OCI-LY1 (cell line): ENCODE measurements at regions not wholly inside any gene's neighbourhood (a gene's known extent, or its start where the extent isn't known, plus 50 kb on each side); places are given as distances from the start of the nearest gene placed in this dataset.

Experiments used
- H2AFZ ChIP-seq: fragments of 200-600 bp; sonication (generic), shearing (Covaris generic); 2 replicates; pipeline ENCODE4 v1.6.0; 2014; ENCODE audit warnings: antibody characterized with exemption, mild to moderate bottlenecking, low read length
- H3F3A ChIP-seq: fragments of 200-600 bp; sonication (generic), shearing (Covaris generic); 2 replicates; pipeline ENCODE4 v1.6.0; 2014; ENCODE audit warnings: mild to moderate bottlenecking, antibody characterized with exemption, low read length, moderate library complexity; ENCODE audit not compliant: insufficient read depth
- H3K27ac ChIP-seq: fragments of 200-600 bp; sonication (generic); 2 replicates; pipeline ENCODE4 v1.5.1; 2014; ENCODE audit warnings: low read length, mixed run types, mild to moderate bottlenecking, low read depth; ENCODE audit not compliant: poor library complexity, severe bottlenecking
- H3K27me3 ChIP-seq: fragments of 200-600 bp; sonication (generic); 2 replicates; pipeline ENCODE4 v1.6.0; 2014; ENCODE audit warnings: antibody characterized with exemption, mild to moderate bottlenecking, low read length, moderate library complexity; ENCODE audit not compliant: insufficient read depth
- H3K36me3 ChIP-seq: fragments of 200-600 bp; sonication (generic); 2 replicates; pipeline ENCODE4 v1.6.1; 2014; ENCODE audit warnings: mild to moderate bottlenecking, antibody characterized with exemption, low read length, moderate library complexity, mixed read lengths; ENCODE audit not compliant: insufficient read depth
- H3K4me1 ChIP-seq: fragments of 200-600 bp; sonication (generic); 2 replicates; pipeline ENCODE4 v1.5.1; 2014; ENCODE audit warnings: mild to moderate bottlenecking, low read length, moderate library complexity; ENCODE audit not compliant: insufficient read depth, severe bottlenecking
- H3K4me2 ChIP-seq: fragments of 200-600 bp; sonication (generic), shearing (Covaris generic); 2 replicates; pipeline ENCODE4 v1.6.1; 2014; ENCODE audit warnings: low read length
- H3K4me3 ChIP-seq: fragments of 200-600 bp; sonication (generic); 2 replicates; pipeline ENCODE4 v1.5.1; 2014; ENCODE audit warnings: low read length, low read depth, mild to moderate bottlenecking, mixed read lengths; ENCODE audit not compliant: poor library complexity, severe bottlenecking
- H3K79me2 ChIP-seq: fragments of 200-600 bp; shearing (Covaris generic); 2 replicates; pipeline ENCODE4 v1.6.1; 2016; ENCODE audit warnings: mixed run types, low read length, mixed read lengths; ENCODE audit not compliant: insufficient read depth
- H3K9ac ChIP-seq: fragments of 200-600 bp; sonication (generic), shearing (Covaris generic); 2 replicates; pipeline ENCODE4 v1.6.1; 2014; ENCODE audit warnings: mild to moderate bottlenecking, low read length, mixed read lengths
- H3K9me2 ChIP-seq: fragments of 200-600 bp; sonication (generic), shearing (Covaris generic); 2 replicates; pipeline ENCODE4 v1.6.1; 2014; ENCODE audit warnings: low read depth, mild to moderate bottlenecking, low read length, mixed read lengths
- H3K9me3 ChIP-seq: fragments of 200-600 bp; shearing (Covaris generic); 2 replicates; pipeline ENCODE4 v1.6.1; 2014; ENCODE audit warnings: low read length, mixed read lengths
- H4K20me1 ChIP-seq: fragments of 200-600 bp; sonication (generic), shearing (Covaris generic); 2 replicates; pipeline ENCODE4 v1.6.0; 2016; ENCODE audit warnings: mild to moderate bottlenecking, low read length; ENCODE audit not compliant: insufficient read depth
- EZH2 ChIP-seq: fragments of 200-600 bp; sonication (generic), shearing (Covaris generic); IDR thresholded peaks from 2 replicates; pipeline ENCODE4 v1.8.0; 2017; ENCODE audit warnings: borderline replicate concordance, mixed run types, mild to moderate bottlenecking, antibody characterized with exemption, low read length, moderate library complexity, mixed read lengths
- TF ChIP-seq, protein P1 (sequence below): fragments of 200-600 bp; sonication (generic), shearing (Covaris generic); IDR thresholded peaks from 2 replicates; pipeline ENCODE4 v1.5.1; 2017; ENCODE audit warnings: mild to moderate bottlenecking, antibody characterized with exemption, low read length, moderate library complexity, mixed read lengths

DNA sequence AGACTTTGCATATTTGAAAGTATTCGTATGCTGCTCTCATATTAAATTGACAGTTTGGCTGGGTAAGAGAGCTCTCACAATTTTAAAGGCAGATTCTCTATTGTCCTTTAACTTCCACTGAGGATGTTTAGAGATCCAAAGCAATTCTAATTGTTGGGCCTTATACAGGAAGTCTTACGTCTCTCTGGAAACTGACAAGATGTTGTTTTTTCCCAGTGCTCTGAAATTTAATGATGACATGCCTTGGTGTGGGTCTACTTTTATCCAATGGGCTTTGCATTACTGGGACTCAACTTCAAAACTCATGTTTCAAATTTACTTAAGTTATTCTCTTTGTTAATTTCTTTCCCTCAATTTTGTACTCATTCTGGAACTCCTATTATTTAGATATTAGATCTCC, 191.5 kb downstream of the SNX18 start:
- Histone ChIP-seq H3K9me3 (no peaks in the 10 kb centered on the region), H3K36me3 (no peaks in the 10 kb centered on the region), H3K4me1 (no peaks in the 10 kb centered on the region), H3K27me3 (no peaks in the 10 kb centered on the region), H3K4me3 (no peak overlapping the region), H3K9ac (no peak overlapping the region), H3K79me2 (no peaks in the 10 kb centered on the region), H3F3A (no peaks in the 10 kb centered on the region), H3K4me2 (no peak overlapping the region), H4K20me1 (no peaks in the 10 kb centered on the region), H3K9me2 (no peaks in the 10 kb centered on the region), H2AFZ (no peak overlapping the region), H3K27ac (no peak overlapping the region)
- TF ChIP-seq, protein P1, sequence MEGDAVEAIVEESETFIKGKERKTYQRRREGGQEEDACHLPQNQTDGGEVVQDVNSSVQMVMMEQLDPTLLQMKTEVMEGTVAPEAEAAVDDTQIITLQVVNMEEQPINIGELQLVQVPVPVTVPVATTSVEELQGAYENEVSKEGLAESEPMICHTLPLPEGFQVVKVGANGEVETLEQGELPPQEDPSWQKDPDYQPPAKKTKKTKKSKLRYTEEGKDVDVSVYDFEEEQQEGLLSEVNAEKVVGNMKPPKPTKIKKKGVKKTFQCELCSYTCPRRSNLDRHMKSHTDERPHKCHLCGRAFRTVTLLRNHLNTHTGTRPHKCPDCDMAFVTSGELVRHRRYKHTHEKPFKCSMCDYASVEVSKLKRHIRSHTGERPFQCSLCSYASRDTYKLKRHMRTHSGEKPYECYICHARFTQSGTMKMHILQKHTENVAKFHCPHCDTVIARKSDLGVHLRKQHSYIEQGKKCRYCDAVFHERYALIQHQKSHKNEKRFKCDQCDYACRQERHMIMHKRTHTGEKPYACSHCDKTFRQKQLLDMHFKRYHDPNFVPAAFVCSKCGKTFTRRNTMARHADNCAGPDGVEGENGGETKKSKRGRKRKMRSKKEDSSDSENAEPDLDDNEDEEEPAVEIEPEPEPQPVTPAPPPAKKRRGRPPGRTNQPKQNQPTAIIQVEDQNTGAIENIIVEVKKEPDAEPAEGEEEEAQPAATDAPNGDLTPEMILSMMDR, result no peak
- TF ChIP-seq EZH2, result no peak

DNA sequence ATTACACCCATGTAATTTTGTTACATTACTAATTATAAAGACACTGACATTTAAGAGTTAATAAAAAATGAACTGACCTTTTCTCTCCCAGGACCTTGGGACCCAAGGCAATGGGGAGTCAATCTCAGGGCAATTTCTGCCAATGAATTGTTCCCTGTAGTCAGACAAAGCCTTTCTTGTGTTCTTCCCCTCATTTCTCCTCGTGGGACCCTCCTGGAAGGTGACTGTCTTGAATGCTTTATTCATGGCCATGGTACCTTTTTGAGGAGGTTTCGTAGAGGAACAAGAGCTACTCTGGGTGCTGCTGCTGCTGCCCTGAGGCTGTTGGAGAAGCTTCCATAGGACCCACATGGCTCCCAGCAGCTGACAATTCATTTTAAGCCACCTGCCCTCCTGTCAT, 190.3 kb downstream of the SNX18 start:
- Histone ChIP-seq H3K9me3 (no peaks in the 10 kb centered on the region), H3F3A (no peaks in the 10 kb centered on the region)
- no peak for TF ChIP-seq EZH2

DNA sequence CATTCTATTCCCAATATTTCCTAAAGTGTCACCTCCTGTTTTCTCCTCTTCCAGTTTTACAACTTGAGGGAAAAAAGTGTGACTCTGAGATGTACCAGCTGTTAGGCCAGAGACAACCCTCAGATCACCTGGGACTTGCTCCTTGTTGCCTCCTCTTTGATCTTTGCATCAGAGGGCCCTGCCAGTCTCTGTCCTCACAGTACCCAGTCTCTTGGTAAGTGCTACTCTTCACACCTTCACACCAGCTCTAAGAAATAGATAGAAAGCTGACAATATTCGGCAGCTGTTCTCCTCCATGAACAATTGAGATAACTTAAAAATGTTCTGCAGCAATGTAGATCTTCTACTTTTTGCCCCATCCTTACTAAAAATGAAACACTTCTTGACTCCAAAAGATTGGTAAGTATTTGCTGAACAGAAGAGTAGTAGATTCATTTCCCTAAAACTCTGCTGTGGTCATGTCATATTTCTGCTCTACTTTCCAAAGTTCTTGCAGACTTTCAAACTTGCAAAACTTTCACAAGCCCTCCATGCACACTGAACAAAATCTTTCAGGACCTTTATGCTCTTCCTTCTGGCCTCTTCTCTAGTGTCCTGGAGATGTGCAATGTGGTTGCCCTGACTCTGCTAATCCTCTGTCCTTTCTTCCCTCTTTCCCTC, 188.6 kb downstream of the SNX18 start:
- H3K4me3 ChIP-seq, result no peak overlapping the region
- TF ChIP-seq, protein P1, result no peak
- no peak for TF ChIP-seq EZH2

More for the DNA sequence above, 190.3 kb downstream of the SNX18 start:
- H3K9me2 ChIP-seq, result no peaks in the 10 kb centered on the region
- no peaks in the 10 kb centered on the region for H4K20me1 ChIP-seq
- no peak overlapping the region for H3K27ac ChIP-seq
- no peak overlapping the region for H2AFZ ChIP-seq
- no peaks in the 10 kb centered on the region for H3K27me3 ChIP-seq
- no peaks in the 10 kb centered on the region for H3K4me1 ChIP-seq
- H3K36me3 ChIP-seq, result no peaks in the 10 kb centered on the region
- no peaks in the 10 kb centered on the region for H3K79me2 ChIP-seq
- H3K9ac ChIP-seq, result no peak overlapping the region
- no peak overlapping the region for H3K4me2 ChIP-seq
- no peak overlapping the region for H3K4me3 ChIP-seq

DNA sequence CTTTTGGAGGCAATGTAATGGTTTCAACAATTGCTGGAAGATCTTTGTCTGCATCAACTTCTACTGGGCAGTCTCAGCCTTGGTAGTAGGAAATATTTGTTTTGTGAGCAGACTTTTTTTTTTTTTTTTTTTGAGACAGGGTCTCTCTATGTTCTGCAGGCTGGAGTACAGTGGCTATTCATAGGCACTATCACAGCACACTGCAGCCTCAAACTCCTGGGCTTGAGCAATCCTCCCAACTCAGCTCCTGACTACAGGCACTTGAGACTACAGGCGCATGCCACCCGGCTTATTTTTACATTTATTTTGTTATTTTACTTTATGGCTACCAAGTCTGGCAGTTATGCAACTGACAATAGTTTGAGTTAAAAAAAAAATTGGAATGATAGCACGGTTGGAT, 187.3 kb downstream of the SNX18 start:
- Histone ChIP-seq H3K4me3 (no peak overlapping the region), H3K9ac (no peak overlapping the region), H4K20me1 (no peaks in the 10 kb centered on the region), H3K9me3 (no peaks in the 10 kb centered on the region), H3F3A (no peaks in the 10 kb centered on the region), H3K27me3 (no peaks in the 10 kb centered on the region), H3K79me2 (no peaks in the 10 kb centered on the region), H3K4me2 (no peak overlapping the region), H3K4me1 (no peaks in the 10 kb centered on the region), H2AFZ (no peak overlapping the region), H3K27ac (no peak overlapping the region), H3K9me2 (no peaks in the 10 kb centered on the region), H3K36me3 (no peaks in the 10 kb centered on the region)
- TF ChIP-seq, protein P1, result no peak
- no peak for TF ChIP-seq EZH2

More for the DNA sequence above, 188.6 kb downstream of the SNX18 start:
- no peak overlapping the region for H2AFZ ChIP-seq
- H3K36me3 ChIP-seq, result no peaks in the 10 kb centered on the region
- no peaks in the 10 kb centered on the region for H3F3A ChIP-seq
- no peak overlapping the region for H3K27ac ChIP-seq
- H3K9me2 ChIP-seq, result no peaks in the 10 kb centered on the region
- H4K20me1 ChIP-seq, result no peaks in the 10 kb centered on the region
- H3K4me2 ChIP-seq, result no peak overlapping the region
- no peaks in the 10 kb centered on the region for H3K4me1 ChIP-seq
- no peaks in the 10 kb centered on the region for H3K79me2 ChIP-seq
- H3K27me3 ChIP-seq, result no peaks in the 10 kb centered on the region
- H3K9me3 ChIP-seq, result no peaks in the 10 kb centered on the region
- no peak overlapping the region for H3K9ac ChIP-seq
